Activated T-cell treated with anti-CD3 and anti-CD28 coated beads, Interleukin-2, amount 50 U/mL, for 24 hours (primary cell): ENCODE measurements at regions not wholly inside any gene's neighbourhood (a gene's known extent, or its start where the extent isn't known, plus 50 kb on each side); places are given as distances from the start of the nearest gene placed in this dataset.

Experiments
- DNase-seq: peaks from one replicate; pipeline ENCODE4 v3.0.0-alpha.2; 2020
- H3K27ac Mint-ChIP-seq: 2 replicates; pipeline ENCODE4 v1.8.0; 2020; ENCODE audit warnings: mild to moderate bottlenecking, mixed read lengths
- H3K27me3 Mint-ChIP-seq: 2 replicates; pipeline ENCODE4 v1.8.0; 2020; ENCODE audit warnings: mixed read lengths
- H3K36me3 Mint-ChIP-seq: 2 replicates; pipeline ENCODE4 v1.8.0; 2020; ENCODE audit warnings: low read depth, mixed read lengths
- H3K4me1 Mint-ChIP-seq: 2 replicates; pipeline ENCODE4 v1.8.0; 2020; ENCODE audit warnings: low read depth, mixed read lengths
- H3K4me3 Mint-ChIP-seq: 2 replicates; pipeline ENCODE4 v1.8.0; 2020; ENCODE audit warnings: mild to moderate bottlenecking, moderate library complexity, mixed read lengths
- H3K9me3 Mint-ChIP-seq: 2 replicates; pipeline ENCODE4 v1.8.0; 2020; ENCODE audit warnings: mixed read lengths

DNA sequence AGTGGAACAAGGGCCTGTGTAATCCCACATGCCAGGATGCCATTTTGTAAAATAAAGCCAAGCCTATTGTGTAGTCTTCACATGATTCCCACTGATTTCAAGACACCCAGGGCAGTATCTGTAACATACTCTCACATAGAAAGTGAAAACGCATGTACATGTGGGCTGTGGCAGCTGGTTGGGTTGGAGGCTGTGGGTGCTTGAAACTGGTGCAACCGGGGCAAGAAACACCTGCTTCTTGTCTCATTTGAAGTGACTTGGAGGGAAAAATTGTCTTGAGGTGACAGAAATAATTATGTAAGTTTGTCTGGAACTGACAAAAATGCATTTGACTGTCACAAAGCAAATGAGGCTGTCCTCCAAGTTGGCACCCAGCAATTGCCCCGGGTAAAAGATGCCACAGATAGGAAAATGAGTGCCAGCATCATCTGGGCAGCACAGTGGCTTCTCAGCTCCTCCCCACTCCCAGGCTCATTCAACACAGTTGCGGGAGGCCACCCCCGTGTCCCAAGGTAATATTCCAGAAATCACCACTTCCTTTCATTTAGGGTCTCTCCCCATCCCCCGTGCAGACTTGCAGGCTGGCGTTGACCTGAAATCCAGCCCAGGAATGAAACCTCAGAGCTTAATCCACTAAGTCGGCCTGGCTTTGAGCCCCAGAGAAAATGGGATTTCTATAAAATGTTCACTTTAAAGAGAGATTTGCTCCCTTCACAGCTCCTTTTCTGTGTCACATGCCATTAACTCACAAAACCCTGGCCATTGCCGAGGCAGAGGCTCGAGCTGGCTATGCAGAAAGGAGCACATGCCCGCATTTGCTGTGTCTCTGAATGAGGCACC lies 293.9 kb upstream of the PARD3B start:
- H3K9me3 Mint-ChIP-seq: no peaks in the 10 kb centered on the region
- H3K4me3 Mint-ChIP-seq: no peak overlapping the region
- H3K27ac Mint-ChIP-seq: no peak overlapping the region
- DNase-seq: no peak
- H3K4me1 Mint-ChIP-seq: no peaks in the 10 kb centered on the region
- peaks cover 11% of the 10 kb centered on the region for H3K27me3 Mint-ChIP-seq
- H3K36me3 Mint-ChIP-seq: no peaks in the 10 kb centered on the region

DNA sequence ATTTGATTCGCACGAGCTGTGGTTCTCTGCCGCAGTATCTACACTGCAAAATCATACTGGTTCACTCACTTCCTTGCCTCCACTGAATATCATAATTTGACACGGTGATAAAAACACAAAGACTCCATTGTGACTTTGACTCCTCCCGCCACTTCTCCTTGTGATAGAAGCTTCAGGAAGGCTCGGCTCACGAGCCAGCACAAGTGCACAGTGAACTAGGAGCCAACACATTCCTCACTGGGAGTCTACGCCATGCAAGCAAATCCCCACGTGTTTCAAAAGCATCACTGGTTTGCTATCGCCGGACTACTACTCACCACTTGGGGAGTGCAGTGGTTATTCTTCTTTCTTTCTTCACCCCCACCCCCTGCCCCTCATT lies 293.3 kb upstream of the PARD3B start:
- Mint-ChIP-seq H3K36me3 (no peaks in the 10 kb centered on the region), H3K27me3 (peaks cover 10% of the 10 kb centered on the region), H3K9me3 (no peaks in the 10 kb centered on the region), H3K4me1 (no peaks in the 10 kb centered on the region), H3K4me3 (no peak overlapping the region), H3K27ac (no peak overlapping the region)
- DNase-seq: no peak

DNA sequence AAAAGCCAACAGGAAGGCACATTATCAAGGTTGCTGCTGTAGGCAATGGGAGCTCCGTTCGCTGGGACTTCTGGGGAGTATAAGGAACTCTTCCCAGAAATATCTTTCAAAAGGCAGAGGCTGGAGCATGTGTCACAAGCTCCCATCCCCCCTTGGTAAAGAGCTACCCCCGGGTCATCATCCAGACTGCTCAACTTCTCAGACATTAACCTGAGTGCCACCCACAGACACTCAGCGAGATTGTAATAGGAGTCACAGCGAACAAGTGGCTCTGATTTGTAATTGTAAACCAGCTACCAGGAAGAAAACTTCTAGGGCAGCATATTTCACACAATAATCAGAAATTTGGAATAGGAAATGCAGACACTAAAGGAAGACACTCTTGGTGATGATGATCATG lies 290.2 kb upstream of the PARD3B start:
- DNase-seq: no peak
- no peaks in the 10 kb centered on the region for H3K4me1 Mint-ChIP-seq
- peaks cover 12% of the 10 kb centered on the region for H3K27me3 Mint-ChIP-seq
- no peaks in the 10 kb centered on the region for H3K9me3 Mint-ChIP-seq
- no peak overlapping the region for H3K4me3 Mint-ChIP-seq
- H3K27ac Mint-ChIP-seq: no peak overlapping the region
- H3K36me3 Mint-ChIP-seq: no peaks in the 10 kb centered on the region

DNA sequence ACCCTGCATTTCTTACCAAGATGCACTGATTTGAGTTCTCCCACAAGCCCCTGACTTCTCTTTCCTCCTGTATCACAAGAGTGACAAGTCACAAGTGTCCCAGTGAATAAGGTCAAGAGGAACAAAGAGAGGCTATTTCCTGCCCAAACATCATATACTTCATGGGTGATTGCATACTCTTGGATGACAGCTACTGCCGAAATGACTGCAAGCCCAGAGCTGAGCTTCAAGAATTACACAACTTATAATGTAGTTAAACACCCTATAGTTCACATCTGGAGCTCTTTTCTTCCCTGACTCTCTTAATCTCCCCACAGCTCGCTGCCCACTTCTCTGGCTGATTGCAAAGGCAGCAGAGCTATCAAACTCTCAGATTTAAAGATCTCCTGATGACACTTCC lies 289.7 kb upstream of the PARD3B start:
- Mint-ChIP-seq H3K27me3 (peaks cover 14% of the 10 kb centered on the region), H3K27ac (no peak overlapping the region), H3K4me3 (no peak overlapping the region), H3K4me1 (no peaks in the 10 kb centered on the region), H3K36me3 (no peaks in the 10 kb centered on the region), H3K9me3 (no peaks in the 10 kb centered on the region)
- no peak for DNase-seq

DNA sequence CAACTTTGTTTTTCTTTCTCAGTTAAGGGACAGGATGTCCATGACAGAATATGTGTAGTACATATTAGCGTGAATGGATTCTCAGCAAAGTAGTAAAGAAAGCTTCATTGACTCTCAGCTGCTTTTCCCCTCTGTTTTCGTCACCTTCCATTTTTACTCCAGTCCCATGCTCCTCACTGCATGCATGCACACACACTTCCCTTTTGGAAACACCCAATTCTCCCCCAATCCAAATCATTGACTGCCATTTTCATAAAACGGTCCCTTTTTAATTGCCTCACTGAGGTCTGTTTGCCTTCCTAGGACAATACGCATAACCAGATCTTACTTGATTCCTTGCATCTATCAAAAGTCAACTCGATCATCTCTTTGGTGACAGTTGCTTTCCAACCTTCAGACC lies 287.5 kb upstream of the PARD3B start:
- Mint-ChIP-seq H3K27me3 (peaks cover 16% of the 10 kb centered on the region), H3K4me3 (no peak overlapping the region), H3K27ac (no peak overlapping the region), H3K36me3 (no peaks in the 10 kb centered on the region), H3K4me1 (no peaks in the 10 kb centered on the region), H3K9me3 (no peaks in the 10 kb centered on the region)
- DNase-seq: no peak

DNA sequence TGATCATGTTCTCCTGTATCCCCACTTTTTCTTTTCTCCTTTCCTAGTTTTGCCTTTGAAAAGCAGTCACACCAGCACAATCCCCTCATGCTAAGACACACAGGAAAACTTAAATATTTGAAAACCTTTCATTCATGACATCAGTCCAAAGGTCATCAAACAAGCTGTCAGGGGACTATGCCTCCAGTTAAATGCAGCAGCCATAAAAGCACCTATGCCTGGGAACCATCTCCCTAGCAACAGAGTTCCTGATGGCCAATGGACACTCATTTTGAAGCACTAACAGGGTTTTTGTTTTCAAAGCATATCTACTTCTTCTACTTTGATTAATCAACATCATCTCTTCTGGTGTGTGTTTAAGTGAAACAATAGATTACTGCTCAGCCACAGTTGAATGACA lies 286.4 kb upstream of the PARD3B start:
- DNase-seq: no peak
- Mint-ChIP-seq H3K36me3 (no peaks in the 10 kb centered on the region), H3K4me3 (no peak overlapping the region), H3K27me3 (peaks cover 20% of the 10 kb centered on the region), H3K27ac (no peak overlapping the region), H3K4me1 (no peaks in the 10 kb centered on the region), H3K9me3 (no peaks in the 10 kb centered on the region)

DNA sequence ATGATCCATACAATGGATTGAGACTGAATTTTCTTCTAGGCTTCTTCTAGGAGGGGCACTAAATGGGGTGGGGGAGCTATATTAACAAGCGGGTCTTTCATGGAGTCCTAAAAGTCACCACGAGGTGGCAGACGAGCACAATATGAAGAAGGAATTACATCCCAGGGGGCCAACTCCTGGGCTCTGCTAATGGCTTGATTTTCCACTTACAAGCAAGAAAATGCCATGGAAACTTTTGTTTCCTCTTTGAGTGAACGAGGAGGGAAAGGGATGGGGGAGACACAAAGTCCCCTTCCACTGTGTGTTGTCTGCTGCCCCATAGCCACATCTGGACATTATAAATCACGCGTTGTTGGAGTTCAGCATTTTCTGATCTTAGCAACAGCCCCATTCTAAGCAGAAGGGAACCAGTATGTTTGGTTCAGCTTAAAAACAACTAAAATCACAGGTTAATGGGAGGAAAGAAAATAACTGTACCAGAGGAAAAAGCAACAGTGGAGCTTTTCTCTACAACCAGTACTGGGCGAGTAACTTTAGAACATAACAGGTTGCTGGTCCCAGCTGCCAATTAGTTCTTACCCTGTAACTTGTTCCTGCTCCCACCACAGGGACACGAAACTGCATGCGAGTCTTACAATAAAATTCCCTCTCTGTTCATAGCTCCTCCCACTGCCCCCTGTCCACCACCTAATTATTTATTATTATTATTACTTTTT lies 285.0 kb upstream of the PARD3B start:
- Mint-ChIP-seq H3K27ac (no peak overlapping the region), H3K9me3 (no peaks in the 10 kb centered on the region), H3K4me3 (no peak overlapping the region), H3K27me3 (peaks cover 34% of the 10 kb centered on the region), H3K36me3 (no peaks in the 10 kb centered on the region), H3K4me1 (no peaks in the 10 kb centered on the region)
- peak; percentile 39 for DNase-seq

DNA sequence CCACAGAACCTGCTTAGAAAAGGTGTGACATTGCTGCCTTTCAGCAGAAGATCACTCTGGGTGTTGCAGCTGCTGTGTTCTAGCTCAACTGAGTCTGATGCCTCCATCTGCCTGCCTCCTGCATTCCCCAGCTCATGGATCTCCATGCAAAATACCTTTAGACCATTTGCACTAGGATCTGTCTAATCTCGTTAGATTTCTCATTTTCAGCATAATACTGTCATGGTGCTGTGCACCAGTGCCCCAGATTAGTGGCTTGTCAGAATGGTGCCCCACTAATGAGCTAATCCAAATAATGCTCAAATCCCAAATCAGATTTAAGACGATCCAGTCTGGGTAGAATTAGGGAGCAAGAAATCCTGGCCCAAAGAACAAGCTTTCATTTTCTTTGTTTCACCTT lies 284.4 kb upstream of the PARD3B start:
- Mint-ChIP-seq H3K36me3 (no peaks in the 10 kb centered on the region), H3K4me1 (no peaks in the 10 kb centered on the region), H3K27ac (no peak overlapping the region), H3K9me3 (no peaks in the 10 kb centered on the region), H3K27me3 (peaks cover 35% of the 10 kb centered on the region), H3K4me3 (no peak overlapping the region)
- DNase-seq: no peak

DNA sequence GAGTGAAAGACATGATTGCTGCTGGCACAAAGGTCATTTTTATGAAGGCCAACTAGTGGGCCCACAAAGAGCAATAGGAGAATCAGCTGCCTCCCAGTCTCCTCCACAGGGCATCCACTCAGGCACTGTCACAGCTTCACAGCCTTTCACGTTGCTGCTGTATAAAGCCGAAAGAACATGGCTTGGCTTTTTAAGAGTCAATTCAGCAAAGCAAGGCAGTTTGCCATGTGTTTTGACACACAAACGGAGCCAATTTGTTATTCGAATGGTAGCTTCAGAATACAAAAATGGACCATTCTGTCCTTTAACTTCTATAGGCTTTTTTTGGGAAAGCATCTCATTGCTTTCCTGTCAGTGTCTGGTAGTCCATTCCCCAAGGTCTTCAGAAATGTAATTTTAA lies 283.4 kb upstream of the PARD3B start:
- Mint-ChIP-seq H3K27me3 (peaks cover 40% of the 10 kb centered on the region), H3K36me3 (no peaks in the 10 kb centered on the region)

DNA sequence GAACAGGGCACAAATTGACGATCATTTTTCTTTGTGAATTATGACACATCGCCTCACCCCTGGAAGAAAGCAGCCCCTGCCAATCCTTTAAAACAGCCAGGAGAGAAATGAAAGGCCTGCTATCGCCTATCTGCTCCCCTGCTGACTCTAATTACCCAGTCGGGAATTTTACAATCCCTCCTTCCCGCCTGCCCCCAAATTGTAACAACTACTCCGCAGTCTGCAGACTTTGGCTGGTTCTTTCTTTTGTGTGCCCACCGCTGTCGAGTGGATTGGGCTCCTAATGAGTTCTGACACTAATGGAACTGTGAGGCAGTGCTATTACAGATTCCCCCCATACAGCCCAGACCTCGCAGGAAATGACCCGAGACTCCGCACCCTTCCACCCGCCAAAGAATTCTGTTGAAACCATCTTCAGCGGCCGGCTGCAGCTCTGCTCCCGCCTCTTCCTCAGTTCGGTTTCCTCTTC lies 281.2 kb upstream of the PARD3B start:
- no peak for DNase-seq
- H3K9me3 Mint-ChIP-seq: no peaks in the 10 kb centered on the region
- H3K27ac Mint-ChIP-seq: no peak overlapping the region
- no peaks in the 10 kb centered on the region for H3K36me3 Mint-ChIP-seq
- H3K27me3 Mint-ChIP-seq: peaks cover 42% of the 10 kb centered on the region
- H3K4me3 Mint-ChIP-seq: no peak overlapping the region
- no peaks in the 10 kb centered on the region for H3K4me1 Mint-ChIP-seq

More for the DNA sequence above, 283.4 kb upstream of the PARD3B start:
- no peak overlapping the region for H3K4me3 Mint-ChIP-seq
- H3K4me1 Mint-ChIP-seq: no peaks in the 10 kb centered on the region
- no peaks in the 10 kb centered on the region for H3K9me3 Mint-ChIP-seq
- H3K27ac Mint-ChIP-seq: no peak overlapping the region
- no peak for DNase-seq

DNA sequence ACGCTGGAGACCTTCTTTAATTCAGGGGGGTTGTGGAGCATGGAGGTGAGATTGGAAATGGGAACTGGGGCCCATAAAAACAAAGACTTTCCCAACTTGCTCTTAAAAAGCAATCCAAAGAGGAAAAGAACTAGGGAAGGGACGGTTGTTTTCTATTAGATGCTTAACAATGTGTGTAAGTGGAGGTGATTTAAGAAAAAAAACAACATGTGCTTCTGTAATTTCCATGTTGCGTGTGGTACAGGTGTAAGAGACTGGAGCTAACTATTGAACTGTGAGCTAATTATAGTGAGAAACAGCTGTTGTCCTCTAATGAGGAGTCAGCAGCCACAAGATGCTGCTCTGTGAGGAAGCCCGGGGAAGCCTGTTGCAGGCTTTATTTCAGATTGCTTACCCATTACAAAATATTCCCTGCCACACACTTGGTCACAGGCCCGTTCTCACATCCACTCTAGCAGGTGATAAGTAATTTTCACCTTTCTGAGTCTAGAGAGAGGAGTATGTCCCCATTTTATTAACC lies 280.6 kb upstream of the PARD3B start:
- H3K27me3 Mint-ChIP-seq: peaks cover 42% of the 10 kb centered on the region

DNA sequence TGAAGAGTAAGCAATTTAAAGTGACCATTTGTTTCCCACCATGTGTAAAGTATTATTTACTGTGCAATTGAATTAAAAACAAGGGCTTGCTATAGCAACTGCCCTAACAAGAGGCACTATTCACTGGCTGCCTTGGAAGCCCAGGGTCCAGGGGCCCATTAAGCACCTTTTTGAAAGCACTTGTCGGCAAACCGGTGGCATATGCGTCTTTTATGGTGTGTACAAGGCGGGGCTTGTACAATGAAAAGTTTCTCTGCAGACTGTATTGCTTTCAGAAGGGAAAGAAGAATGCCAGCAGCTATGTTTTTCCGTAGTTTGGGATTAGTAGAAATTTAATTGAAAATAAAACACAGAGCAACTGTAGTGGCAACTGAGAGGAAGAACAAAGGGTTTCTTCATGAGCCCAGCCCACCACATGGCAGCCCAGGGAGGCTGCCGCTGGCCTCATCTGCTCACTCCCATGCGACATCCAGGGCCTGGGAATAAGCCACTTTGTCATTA lies 279.5 kb upstream of the PARD3B start:
- H3K36me3 Mint-ChIP-seq: no peaks in the 10 kb centered on the region
- peaks cover 5% of the 10 kb centered on the region for H3K9me3 Mint-ChIP-seq
- no peak for DNase-seq
- H3K4me3 Mint-ChIP-seq: no peak overlapping the region
- no peak overlapping the region for H3K27ac Mint-ChIP-seq
- no peaks in the 10 kb centered on the region for H3K4me1 Mint-ChIP-seq
- H3K27me3 Mint-ChIP-seq: peaks cover 38% of the 10 kb centered on the region

More for the DNA sequence above, 280.6 kb upstream of the PARD3B start:
- Mint-ChIP-seq H3K4me1 (no peaks in the 10 kb centered on the region), H3K36me3 (no peaks in the 10 kb centered on the region), H3K9me3 (no peaks in the 10 kb centered on the region), H3K27ac (no peak overlapping the region), H3K4me3 (no peak overlapping the region)
- DNase-seq: no peak

DNA sequence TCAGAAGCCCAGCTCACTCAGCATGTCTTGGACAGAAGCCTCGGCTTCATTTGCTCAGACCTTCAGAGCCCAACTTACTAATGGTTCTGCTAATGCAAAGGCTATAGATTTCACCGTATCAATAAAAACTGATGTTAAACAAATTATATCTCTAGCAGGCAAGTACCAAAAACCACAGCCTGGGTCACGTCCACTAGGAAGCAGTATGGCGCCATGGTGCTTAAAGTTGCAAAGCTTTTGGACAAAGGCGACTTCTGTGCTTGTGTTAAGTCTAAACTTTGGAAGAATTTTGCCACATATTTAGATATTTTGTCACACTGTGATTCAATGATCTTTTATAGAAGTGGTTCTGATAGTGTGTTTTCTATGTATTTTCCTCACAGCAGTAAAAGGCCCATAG lies 276.8 kb upstream of the PARD3B start:
- Mint-ChIP-seq H3K27me3 (peaks cover 26% of the 10 kb centered on the region), H3K4me1 (no peaks in the 10 kb centered on the region), H3K9me3 (peaks cover 9% of the 10 kb centered on the region), H3K27ac (no peak overlapping the region), H3K4me3 (no peak overlapping the region), H3K36me3 (no peaks in the 10 kb centered on the region)
- no peak for DNase-seq

DNA sequence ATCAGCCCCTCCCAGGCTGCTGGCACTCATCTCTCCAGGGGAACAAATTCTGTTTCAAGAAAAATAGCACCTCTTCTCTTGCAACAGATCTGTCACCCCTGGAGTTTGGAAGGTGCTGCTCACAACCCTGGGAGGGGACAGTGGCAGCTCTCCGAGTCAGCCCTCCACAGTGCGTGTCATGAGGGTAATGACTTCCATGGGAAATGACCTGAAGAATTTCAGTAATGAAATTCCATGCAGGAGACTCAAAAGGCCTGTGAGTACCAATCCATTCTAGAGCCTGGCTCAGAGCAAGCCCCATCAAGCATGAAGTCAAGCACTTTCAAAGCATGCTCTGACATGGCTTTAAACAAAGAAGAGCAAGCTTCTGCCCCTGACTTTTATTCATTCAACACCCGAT lies 276.3 kb upstream of the PARD3B start:
- Mint-ChIP-seq H3K27me3 (peaks cover 24% of the 10 kb centered on the region), H3K4me1 (no peaks in the 10 kb centered on the region), H3K36me3 (no peaks in the 10 kb centered on the region), H3K4me3 (no peak overlapping the region), H3K27ac (no peak overlapping the region), H3K9me3 (peaks cover 9% of the 10 kb centered on the region)
- no peak for DNase-seq

DNA sequence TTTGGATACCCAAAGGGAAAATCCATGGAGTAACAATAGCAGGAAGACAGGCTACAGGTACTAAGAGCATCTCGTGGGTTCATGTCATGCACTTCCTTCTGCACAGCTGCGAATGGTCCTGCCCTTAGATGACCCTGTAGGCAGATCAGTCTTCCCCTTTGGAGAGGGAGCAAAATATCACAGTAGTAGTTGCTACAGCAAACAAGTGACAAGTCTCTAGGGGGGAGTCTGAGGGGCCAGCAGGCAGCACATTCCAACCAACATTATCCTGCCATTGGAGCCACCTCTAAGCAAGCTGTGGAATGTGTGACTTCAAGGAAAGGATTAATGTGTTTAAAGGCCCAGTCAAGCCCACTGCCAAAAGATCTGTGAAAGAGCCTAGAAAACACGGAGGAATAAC lies 273.2 kb upstream of the PARD3B start:
- Mint-ChIP-seq H3K9me3 (peaks cover 9% of the 10 kb centered on the region), H3K27me3 (peaks cover 13% of the 10 kb centered on the region), H3K4me3 (no peak overlapping the region), H3K36me3 (no peaks in the 10 kb centered on the region), H3K27ac (no peak overlapping the region), H3K4me1 (no peaks in the 10 kb centered on the region)
- no peak for DNase-seq
